Head of caudate nucleus (tissue), 42 donors: ENCODE measurements at regions not wholly inside any gene's neighbourhood (a gene's known extent, or its start where the extent isn't known, plus 50 kb on each side); places are given as distances from the start of the nearest gene placed in this dataset.
A peak's percentile ranks its signal among the peaks of the same experiment; 100 is the strongest.

ENCODE experiments used
- DNase-seq, 42 donors: peaks; one replicate each; pipeline versions ENCODE4 v3.0.0 to v3.0.0-alpha.2; 2020 to 2021; ENCODE audit warnings: mixed read lengths in 7 of 42
- intact Hi-C: fragments of 100-400 bp; cut with DNase I; formaldehyde crosslinking; loops from one replicate; pipeline ENCODE4 v1.15.0; 2022

GRCh38 chr18:76771192-76771799, 51.1 kb upstream of the ZNF236 start:
- intact Hi-C loops, result no loop called here
- DNase-seq, result peak in 13 of 42 donors; percentile 8 to 51 (median 24)

GRCh38 chr18:76767954-76768353, 54.4 kb upstream of the ZNF236 start:
- DNase-seq, result no peak

GRCh38 chr18:76766429-76766828, 55.9 kb upstream of the ZNF236 start:
- intact Hi-C loops, result no loop called here

More at GRCh38 chr18:76767954-76768353, 54.4 kb upstream of the ZNF236 start:
- intact Hi-C loops, result no loop called here

GRCh38 chr18:76765649-76766048, 56.7 kb upstream of the ZNF236 start:
- intact Hi-C loops, result no loop called here
- DNase-seq, result peak in 1 of 42 donors; percentile 34

More at GRCh38 chr18:76766429-76766828, 55.9 kb upstream of the ZNF236 start:
- peak in 1 of 42 donors; percentile 31 for DNase-seq

- intact Hi-C loops, result no loop called here
Measured at GRCh38 chr18:76764291-76764901, 58.0 kb upstream of the ZNF236 start.

GRCh38 chr18:76759056-76759455, 63.3 kb upstream of the ZNF236 start:
- DNase-seq, result peak in 1 of 42 donors; percentile 12
- intact Hi-C loops, result no loop called here

More at GRCh38 chr18:76764291-76764901, 58.0 kb upstream of the ZNF236 start:
- DNase-seq, result peak in 29 of 42 donors; percentile 10 to 69 (median 39)

GRCh38 chr18:76757925-76758324, 64.4 kb upstream of the ZNF236 start:
- peak in 1 of 42 donors; percentile 17 for DNase-seq
- intact Hi-C loops, result no loop called here

- DNase-seq, result peak in 1 of 42 donors; percentile 27
- intact Hi-C loops, result no loop called here
Measured at GRCh38 chr18:76757335-76757734, 65.0 kb upstream of the ZNF236 start.

- peak in 1 of 42 donors; percentile 29 for DNase-seq
- intact Hi-C loops, result no loop called here
Measured at GRCh38 chr18:76756531-76757253, 65.7 kb upstream of the ZNF236 start.

GRCh38 chr18:76754351-76754750, 68.0 kb upstream of the ZNF236 start:
- intact Hi-C loops, result no loop called here
- DNase-seq, result peak in 1 of 42 donors; percentile 18

GRCh38 chr18:76752400-76752799, 70.0 kb upstream of the ZNF236 start:
- DNase-seq, result no peak
- intact Hi-C loops, result no loop called here

- intact Hi-C loops, result no loop called here
- no peak for DNase-seq
Measured at GRCh38 chr18:76750917-76751890, 71.2 kb upstream of the ZNF236 start.

- DNase-seq, result no peak
- intact Hi-C loops, result no loop called here
Measured at GRCh38 chr18:76750269-76750668, 72.1 kb upstream of the ZNF236 start.

- DNase-seq, result peak in 1 of 42 donors; percentile 16
- intact Hi-C loops, result no loop called here
Measured at GRCh38 chr18:76747676-76748075, 74.7 kb upstream of the ZNF236 start.

GRCh38 chr18:76741346-76741745, 81.0 kb upstream of the ZNF236 start:
- no peak for DNase-seq
- intact Hi-C loops, result no loop called here

- peak in 1 of 42 donors; percentile 40 for DNase-seq
- intact Hi-C loops, result no loop called here
Measured at GRCh38 chr18:76736309-76736708, 86.0 kb upstream of the ZNF236 start.

GRCh38 chr18:76730901-76731300, 91.5 kb upstream of the ZNF236 start:
- intact Hi-C loops, result no loop called here
- peak in 1 of 42 donors; percentile 12 for DNase-seq

- no peak for DNase-seq
- intact Hi-C loops, result no loop called here
Measured at GRCh38 chr18:76727589-76727988, 94.8 kb upstream of the ZNF236 start.

GRCh38 chr18:76725445-76725844, 96.9 kb upstream of the ZNF236 start:
- DNase-seq, result no peak
- intact Hi-C loops, result no loop called here
